ENCODE measurements at regions not wholly inside any gene's neighbourhood (a gene's known extent, or its start where the extent isn't known, plus 50 kb on each side); places are given as distances from the start of the nearest gene placed in this dataset.

DNA sequence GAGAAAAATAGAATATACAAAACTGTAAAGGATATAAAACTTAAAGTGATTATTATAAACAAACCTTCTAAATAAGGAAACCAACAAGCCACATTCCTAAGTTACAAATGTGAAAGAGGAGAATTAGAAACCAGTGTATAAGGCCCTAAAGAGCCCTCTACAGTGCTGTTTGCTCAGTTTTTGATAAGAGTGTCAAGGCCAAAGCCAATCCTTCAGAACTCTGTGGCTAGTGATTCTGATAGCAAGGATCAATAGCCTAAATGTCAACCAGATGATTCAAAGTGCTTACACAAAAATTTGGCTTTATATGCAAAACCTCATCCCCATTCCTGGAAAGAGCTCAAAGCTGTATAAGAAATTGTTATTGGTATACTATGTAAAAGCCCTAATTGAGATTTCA is 104.6 kb upstream of the HTR1E start:
- no peak overlapping the region for H3K4me3 ChIP-seq (ENCODE audit: low read depth in 1 of 3, low read length in 3 of 3)
- no peaks in the 10 kb centered on the region for H3K9me3 ChIP-seq (ENCODE audit: control insufficient read depth in 2 of 2, insufficient read depth in 1 of 2, low read depth in 1 of 2, low read length in 1 of 2)
- DNase-seq, result no peak
- H3K4me1 ChIP-seq (ENCODE audit: control insufficient read depth in 3 of 3, insufficient read depth in 2 of 3, low read depth in 1 of 3, low read length in 2 of 3), result no peaks in the 10 kb centered on the region
- no peaks in the 10 kb centered on the region for H3K27me3 ChIP-seq (ENCODE audit: control insufficient read depth in 3 of 3, insufficient read depth in 3 of 3, low read length in 3 of 3)
- no peaks in the 10 kb centered on the region for H3K36me3 ChIP-seq (ENCODE audit: control insufficient read depth in 3 of 3, insufficient read depth in 2 of 3, low read depth in 1 of 3, low read length in 3 of 3)
- no peak for FAIRE-seq
- no peak overlapping the region for H3K27ac ChIP-seq (ENCODE audit: low read depth in 1 of 3, low read length in 2 of 3)

DNA sequence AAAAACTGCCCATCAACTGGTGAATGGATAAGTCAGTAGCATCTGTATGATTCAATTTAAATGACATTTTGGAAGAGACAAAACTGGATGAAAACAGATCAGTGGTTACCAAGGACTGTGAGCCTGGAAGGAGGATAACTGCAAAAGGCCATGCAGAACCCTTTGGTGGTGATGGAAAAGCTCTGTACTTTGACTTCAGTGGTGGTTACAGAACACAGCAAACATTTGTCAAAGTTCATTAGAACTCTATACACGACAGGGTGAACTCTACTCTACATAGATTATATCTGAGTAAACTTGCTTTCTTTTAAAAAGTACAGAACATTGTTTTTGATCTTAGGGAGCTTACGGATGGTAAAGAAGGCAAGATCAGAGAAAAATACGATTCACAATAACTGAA is 111.9 kb upstream of the HTR1E start:
- H3K9me3 ChIP-seq (ENCODE audit: control insufficient read depth in 2 of 2, insufficient read depth in 1 of 2, low read depth in 1 of 2, low read length in 1 of 2), result no peaks in the 10 kb centered on the region
- DNase-seq (peak in 1 of 2 donors; percentile 26), FAIRE-seq (no peak)
- 34 to 46% (median 36%) methylated on average over 3 of the region's 3 CpGs for WGBS, 3 donors
- no peak overlapping the region for H3K27ac ChIP-seq (ENCODE audit: low read depth in 1 of 3, low read length in 2 of 3)
- no peak overlapping the region for H3K4me3 ChIP-seq (ENCODE audit: low read depth in 1 of 3, low read length in 3 of 3)
- H3K36me3 ChIP-seq (ENCODE audit: control insufficient read depth in 3 of 3, insufficient read depth in 2 of 3, low read depth in 1 of 3, low read length in 3 of 3), result no peaks in the 10 kb centered on the region
- H3K4me1 ChIP-seq (ENCODE audit: control insufficient read depth in 3 of 3, insufficient read depth in 2 of 3, low read depth in 1 of 3, low read length in 2 of 3), result no peaks in the 10 kb centered on the region
- no peaks in the 10 kb centered on the region for H3K27me3 ChIP-seq (ENCODE audit: control insufficient read depth in 3 of 3, insufficient read depth in 3 of 3, low read length in 3 of 3)

DNA sequence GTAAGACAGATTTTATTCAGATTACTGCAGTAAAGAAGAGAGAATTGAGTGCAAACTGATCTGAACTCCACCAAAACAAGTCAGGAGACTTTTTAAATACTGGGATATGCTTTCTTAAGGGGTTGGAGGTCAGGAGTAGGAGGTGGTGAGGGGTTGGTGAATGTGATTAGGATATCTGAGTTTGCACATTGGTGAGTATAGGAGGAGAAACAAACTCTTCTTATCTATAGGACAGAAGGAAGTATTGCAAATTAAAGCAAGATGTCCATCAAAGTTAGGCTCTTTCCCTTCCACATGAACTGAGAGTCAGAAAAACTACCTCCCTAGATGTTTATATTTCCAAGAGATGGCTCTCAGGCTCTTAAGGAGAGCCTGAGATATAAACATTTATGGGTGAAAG is 114.6 kb upstream of the HTR1E start:
- no peak for DNase-seq
- no peaks in the 10 kb centered on the region for H3K4me1 ChIP-seq (ENCODE audit: control insufficient read depth in 3 of 3, insufficient read depth in 2 of 3, low read depth in 1 of 3, low read length in 2 of 3)
- H3K4me3 ChIP-seq (ENCODE audit: low read depth in 1 of 3, low read length in 3 of 3), result no peak overlapping the region
- no peaks in the 10 kb centered on the region for H3K27me3 ChIP-seq (ENCODE audit: control insufficient read depth in 3 of 3, insufficient read depth in 3 of 3, low read length in 3 of 3)
- H3K27ac ChIP-seq (ENCODE audit: low read depth in 1 of 3, low read length in 2 of 3), result no peak overlapping the region
- no peaks in the 10 kb centered on the region for H3K9me3 ChIP-seq (ENCODE audit: control insufficient read depth in 2 of 2, insufficient read depth in 1 of 2, low read depth in 1 of 2, low read length in 1 of 2)
- H3K36me3 ChIP-seq (ENCODE audit: control insufficient read depth in 3 of 3, insufficient read depth in 2 of 3, low read depth in 1 of 3, low read length in 3 of 3), result no peaks in the 10 kb centered on the region
- FAIRE-seq, result no peak

DNA sequence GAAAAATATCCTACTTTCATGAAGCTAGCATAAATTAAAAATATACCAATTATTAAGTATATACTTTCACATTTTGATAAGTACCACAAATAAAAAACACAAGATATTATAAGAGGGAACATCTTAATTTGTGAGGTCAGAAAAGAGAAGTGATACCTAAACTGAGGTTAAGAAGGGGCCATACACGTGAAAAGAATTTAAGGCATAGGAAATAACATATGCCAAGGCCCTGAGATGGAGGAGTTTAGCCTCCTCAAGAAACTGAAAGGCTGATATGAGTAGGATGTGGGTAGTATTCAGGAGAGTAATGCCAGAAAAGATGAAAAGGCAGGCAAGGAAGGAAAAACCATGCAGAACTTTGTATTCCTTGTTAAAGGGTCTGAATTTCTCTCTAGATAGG is 116.6 kb upstream of the HTR1E start:
- FAIRE-seq (no peak), DNase-seq (no peak)
- 0 to 28% (median 12%) methylated on average over 1 of the region's 1 CpG for WGBS, 3 donors
- Histone ChIP-seq H3K27me3 (ENCODE audit: control insufficient read depth in 3 of 3, insufficient read depth in 3 of 3, low read length in 3 of 3) (no peaks in the 10 kb centered on the region), H3K27ac (ENCODE audit: low read depth in 1 of 3, low read length in 2 of 3) (no peak overlapping the region), H3K4me1 (ENCODE audit: control insufficient read depth in 3 of 3, insufficient read depth in 2 of 3, low read depth in 1 of 3, low read length in 2 of 3) (no peaks in the 10 kb centered on the region), H3K4me3 (ENCODE audit: low read depth in 1 of 3, low read length in 3 of 3) (no peak overlapping the region), H3K36me3 (ENCODE audit: control insufficient read depth in 3 of 3, insufficient read depth in 2 of 3, low read depth in 1 of 3, low read length in 3 of 3) (no peaks in the 10 kb centered on the region), H3K9me3 (ENCODE audit: control insufficient read depth in 2 of 2, insufficient read depth in 1 of 2, low read depth in 1 of 2, low read length in 1 of 2) (peaks cover 0 to under 1% of the 10 kb centered on the region in 2 donors)

DNA sequence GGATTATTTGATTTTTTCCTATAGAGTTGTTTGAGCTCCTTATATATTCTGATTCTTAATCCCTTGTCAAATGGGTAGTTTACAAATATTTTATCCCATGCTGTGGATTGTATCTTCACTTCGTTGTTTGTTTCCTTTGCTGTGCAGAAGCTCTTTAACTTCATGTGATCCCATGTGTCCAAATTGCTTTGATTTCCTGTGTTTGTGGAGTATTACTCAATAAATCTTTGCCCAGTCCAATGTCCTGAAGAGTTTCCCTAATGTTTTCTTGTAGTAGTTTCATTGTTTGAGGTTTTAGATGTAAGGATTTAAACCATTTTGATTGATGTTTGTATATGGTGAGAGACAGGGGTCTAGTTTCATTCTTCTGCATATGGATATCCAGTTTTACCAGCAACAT is 143.7 kb upstream of the HTR1E start:
- FAIRE-seq (no peak), DNase-seq (no peak)
- no peak overlapping the region for H3K4me3 ChIP-seq (ENCODE audit: low read depth in 1 of 3, low read length in 3 of 3)
- no peaks in the 10 kb centered on the region for H3K4me1 ChIP-seq (ENCODE audit: control insufficient read depth in 3 of 3, insufficient read depth in 2 of 3, low read depth in 1 of 3, low read length in 2 of 3)
- 52 to 77% (median 52%) methylated on average over 1 of the region's 1 CpG for WGBS, 3 donors
- H3K9me3 ChIP-seq (ENCODE audit: control insufficient read depth in 2 of 2, insufficient read depth in 1 of 2, low read depth in 1 of 2, low read length in 1 of 2), result peaks cover 0 to 5% of the 10 kb centered on the region in 2 donors
- H3K27me3 ChIP-seq (ENCODE audit: control insufficient read depth in 3 of 3, insufficient read depth in 3 of 3, low read length in 3 of 3), result no peaks in the 10 kb centered on the region
- no peaks in the 10 kb centered on the region for H3K36me3 ChIP-seq (ENCODE audit: control insufficient read depth in 3 of 3, insufficient read depth in 2 of 3, low read depth in 1 of 3, low read length in 3 of 3)
- H3K27ac ChIP-seq (ENCODE audit: low read depth in 1 of 3, low read length in 2 of 3), result no peak overlapping the region

DNA sequence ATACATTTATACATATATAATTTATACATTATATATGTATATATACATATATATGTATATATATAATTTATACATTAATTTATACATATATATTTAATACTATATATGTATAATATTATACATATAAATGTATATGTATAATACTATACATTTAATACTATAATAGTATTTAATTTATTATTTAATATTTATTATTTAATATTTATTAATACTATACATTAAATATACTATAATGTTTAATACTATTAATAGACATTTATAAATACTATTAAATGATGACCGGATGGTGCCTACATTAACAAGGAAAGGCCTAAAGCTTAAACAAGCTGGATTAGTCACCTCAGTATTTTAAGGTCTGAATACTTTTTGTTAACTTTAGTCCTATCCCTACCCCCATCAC is 145.9 kb upstream of the HTR1E start:
- Histone ChIP-seq H3K9me3 (ENCODE audit: control insufficient read depth in 2 of 2, insufficient read depth in 1 of 2, low read depth in 1 of 2, low read length in 1 of 2) (peaks cover 0 to 3% of the 10 kb centered on the region in 2 donors), H3K36me3 (ENCODE audit: control insufficient read depth in 3 of 3, insufficient read depth in 2 of 3, low read depth in 1 of 3, low read length in 3 of 3) (no peaks in the 10 kb centered on the region), H3K4me3 (ENCODE audit: low read depth in 1 of 3, low read length in 3 of 3) (no peak overlapping the region), H3K4me1 (ENCODE audit: control insufficient read depth in 3 of 3, insufficient read depth in 2 of 3, low read depth in 1 of 3, low read length in 2 of 3) (no peaks in the 10 kb centered on the region), H3K27ac (ENCODE audit: low read depth in 1 of 3, low read length in 2 of 3) (no peak overlapping the region), H3K27me3 (ENCODE audit: control insufficient read depth in 3 of 3, insufficient read depth in 3 of 3, low read length in 3 of 3) (no peaks in the 10 kb centered on the region)
- FAIRE-seq, result peak; percentile 88
- no peak for DNase-seq
- WGBS, 3 donors, result 92 to 96% (median 93%) methylated on average over 1 of the region's 1 CpG

DNA sequence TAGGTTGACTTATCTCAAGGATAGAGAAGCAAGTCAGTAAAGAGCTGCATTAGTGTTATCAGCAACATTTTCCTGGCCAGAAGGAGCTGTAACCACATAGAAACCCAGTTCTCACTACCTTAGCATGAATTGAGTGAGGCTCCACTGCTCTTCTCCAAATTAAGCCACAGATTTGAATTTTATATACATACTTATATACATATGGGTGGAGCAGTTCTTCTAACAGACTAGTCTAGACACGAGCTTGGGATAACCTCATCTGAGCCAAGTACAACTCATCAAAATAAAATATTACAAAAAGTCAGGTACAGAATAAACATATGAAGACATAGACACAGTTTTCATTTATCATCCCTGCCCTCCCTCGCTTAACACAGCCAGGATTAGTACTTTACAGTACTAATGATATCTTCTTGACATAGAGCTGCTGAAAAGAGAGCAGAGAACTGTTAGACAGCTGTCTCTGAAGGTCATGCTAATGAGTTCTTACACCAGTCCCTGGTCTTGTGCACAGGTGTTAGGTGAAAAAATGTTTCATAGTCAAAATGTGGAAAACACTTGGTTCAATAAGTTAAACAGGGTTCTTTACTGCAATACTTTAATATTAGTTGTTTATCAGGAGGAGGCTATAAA is 147.4 kb upstream of the HTR1E start:
- Histone ChIP-seq H3K27ac (ENCODE audit: low read depth in 1 of 3, low read length in 2 of 3) (no peak overlapping the region), H3K4me3 (ENCODE audit: low read depth in 1 of 3, low read length in 3 of 3) (no peak overlapping the region), H3K36me3 (ENCODE audit: control insufficient read depth in 3 of 3, insufficient read depth in 2 of 3, low read depth in 1 of 3, low read length in 3 of 3) (no peaks in the 10 kb centered on the region), H3K27me3 (ENCODE audit: control insufficient read depth in 3 of 3, insufficient read depth in 3 of 3, low read length in 3 of 3) (no peaks in the 10 kb centered on the region), H3K9me3 (ENCODE audit: control insufficient read depth in 2 of 2, insufficient read depth in 1 of 2, low read depth in 1 of 2, low read length in 1 of 2) (no peaks in the 10 kb centered on the region), H3K4me1 (ENCODE audit: control insufficient read depth in 3 of 3, insufficient read depth in 2 of 3, low read depth in 1 of 3, low read length in 2 of 3) (no peaks in the 10 kb centered on the region)
- DNase-seq (no peak), FAIRE-seq (no peak)
- 36 to 52% (median 42%) methylated on average over 2 of the region's 2 CpGs for WGBS, 3 donors

DNA sequence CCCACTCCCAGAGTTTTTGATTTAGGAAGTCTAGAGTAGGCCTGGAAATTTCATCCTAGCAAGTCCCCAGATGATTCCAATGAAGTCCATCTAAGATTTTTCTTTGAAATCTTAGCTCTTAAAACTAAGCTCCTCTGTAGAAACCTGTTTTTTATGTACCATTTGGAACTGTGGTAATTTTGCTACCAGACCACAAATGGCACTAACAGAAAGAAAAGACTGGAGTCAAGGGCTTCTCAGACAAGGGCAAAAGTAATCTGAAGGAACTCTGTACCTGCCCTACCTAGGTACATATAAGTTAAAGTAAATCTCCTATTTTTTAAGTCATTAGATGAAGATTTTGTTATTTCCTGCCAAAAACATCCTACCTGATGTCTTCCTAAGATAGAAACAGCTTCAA is 155.0 kb upstream of the HTR1E start:
- H3K27ac ChIP-seq (ENCODE audit: low read depth in 1 of 3, low read length in 2 of 3), result no peak overlapping the region
- H3K4me1 ChIP-seq (ENCODE audit: control insufficient read depth in 3 of 3, insufficient read depth in 2 of 3, low read depth in 1 of 3, low read length in 2 of 3), result no peaks in the 10 kb centered on the region
- no peaks in the 10 kb centered on the region for H3K27me3 ChIP-seq (ENCODE audit: control insufficient read depth in 3 of 3, insufficient read depth in 3 of 3, low read length in 3 of 3)
- H3K9me3 ChIP-seq (ENCODE audit: control insufficient read depth in 2 of 2, insufficient read depth in 1 of 2, low read depth in 1 of 2, low read length in 1 of 2), result no peaks in the 10 kb centered on the region
- H3K4me3 ChIP-seq (ENCODE audit: low read depth in 1 of 3, low read length in 3 of 3), result no peak overlapping the region
- H3K36me3 ChIP-seq (ENCODE audit: control insufficient read depth in 3 of 3, insufficient read depth in 2 of 3, low read depth in 1 of 3, low read length in 3 of 3), result no peaks in the 10 kb centered on the region
- DNase-seq (no peak), FAIRE-seq (no peak)

DNA sequence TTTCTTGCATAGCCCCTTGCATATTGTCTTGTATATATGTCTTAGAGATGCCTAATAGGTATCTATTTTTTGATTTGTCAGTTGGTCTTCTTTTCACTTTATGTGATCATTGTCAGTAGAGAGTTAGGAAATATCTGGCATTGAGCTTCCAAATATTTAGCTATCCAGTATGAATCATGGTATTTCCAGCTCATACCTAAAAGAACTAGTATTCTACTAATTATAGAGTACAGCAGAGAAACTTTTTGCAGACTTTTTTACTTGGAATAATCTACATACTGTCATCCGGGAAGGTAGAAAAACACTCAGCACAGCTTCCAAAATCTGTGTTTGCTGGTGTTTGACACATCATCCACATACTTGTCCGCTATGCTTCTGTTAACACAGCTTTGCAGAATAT is 156.4 kb upstream of the HTR1E start:
- FAIRE-seq (no peak), DNase-seq (no peak)
- Histone ChIP-seq H3K36me3 (ENCODE audit: control insufficient read depth in 3 of 3, insufficient read depth in 2 of 3, low read depth in 1 of 3, low read length in 3 of 3) (no peaks in the 10 kb centered on the region), H3K4me1 (ENCODE audit: control insufficient read depth in 3 of 3, insufficient read depth in 2 of 3, low read depth in 1 of 3, low read length in 2 of 3) (no peaks in the 10 kb centered on the region), H3K9me3 (ENCODE audit: control insufficient read depth in 2 of 2, insufficient read depth in 1 of 2, low read depth in 1 of 2, low read length in 1 of 2) (no peaks in the 10 kb centered on the region), H3K27ac (ENCODE audit: low read depth in 1 of 3, low read length in 2 of 3) (no peak overlapping the region), H3K4me3 (ENCODE audit: low read depth in 1 of 3, low read length in 3 of 3) (no peak overlapping the region), H3K27me3 (ENCODE audit: control insufficient read depth in 3 of 3, insufficient read depth in 3 of 3, low read length in 3 of 3) (no peaks in the 10 kb centered on the region)
- 87 to 89% (median 88%) methylated on average over 2 of the region's 2 CpGs for WGBS, 3 donors

Measured in small intestine (tissue), 7 donors.